ENCODE measurements at regions not wholly inside any gene's neighbourhood (a gene's known extent, or its start where the extent isn't known, plus 50 kb on each side); places are given as distances from the start of the nearest gene placed in this dataset.

DNA sequence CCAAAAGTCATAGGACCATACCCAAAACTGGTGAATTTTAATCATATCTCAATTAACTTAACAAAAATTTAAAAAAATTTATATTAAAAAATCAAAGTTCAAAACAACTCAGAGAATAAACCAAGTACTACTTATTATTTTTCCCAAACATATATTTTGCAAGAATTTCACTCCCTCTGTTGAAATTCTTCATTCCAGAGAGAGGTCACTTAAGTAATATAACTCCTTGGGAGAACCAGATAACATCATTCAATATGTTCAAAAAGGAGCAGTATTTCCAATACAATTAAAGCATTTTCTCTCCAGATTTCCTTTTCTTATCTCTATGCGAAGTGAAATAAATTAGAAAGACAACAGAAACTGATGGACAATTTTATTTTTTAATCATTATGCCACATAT lies 165.9 kb upstream of the RND3 start:
- DNase-seq (ENCODE audit: low read depth), result no peak
- TF ChIP-seq POLR2A (IDR thresholded peaks at IDR 0.05; ENCODE audit: extremely low read depth, insufficient read length), result no peak
- TF ChIP-seq MYC (IDR thresholded peaks at IDR 0.05; ENCODE audit: low read depth, low read length), result no peak
- TF ChIP-seq, protein P1, sequence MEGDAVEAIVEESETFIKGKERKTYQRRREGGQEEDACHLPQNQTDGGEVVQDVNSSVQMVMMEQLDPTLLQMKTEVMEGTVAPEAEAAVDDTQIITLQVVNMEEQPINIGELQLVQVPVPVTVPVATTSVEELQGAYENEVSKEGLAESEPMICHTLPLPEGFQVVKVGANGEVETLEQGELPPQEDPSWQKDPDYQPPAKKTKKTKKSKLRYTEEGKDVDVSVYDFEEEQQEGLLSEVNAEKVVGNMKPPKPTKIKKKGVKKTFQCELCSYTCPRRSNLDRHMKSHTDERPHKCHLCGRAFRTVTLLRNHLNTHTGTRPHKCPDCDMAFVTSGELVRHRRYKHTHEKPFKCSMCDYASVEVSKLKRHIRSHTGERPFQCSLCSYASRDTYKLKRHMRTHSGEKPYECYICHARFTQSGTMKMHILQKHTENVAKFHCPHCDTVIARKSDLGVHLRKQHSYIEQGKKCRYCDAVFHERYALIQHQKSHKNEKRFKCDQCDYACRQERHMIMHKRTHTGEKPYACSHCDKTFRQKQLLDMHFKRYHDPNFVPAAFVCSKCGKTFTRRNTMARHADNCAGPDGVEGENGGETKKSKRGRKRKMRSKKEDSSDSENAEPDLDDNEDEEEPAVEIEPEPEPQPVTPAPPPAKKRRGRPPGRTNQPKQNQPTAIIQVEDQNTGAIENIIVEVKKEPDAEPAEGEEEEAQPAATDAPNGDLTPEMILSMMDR (IDR thresholded peaks at IDR 0.05; ENCODE audit: low read depth, low read length), result no peak
- TF ChIP-seq, protein P2, sequence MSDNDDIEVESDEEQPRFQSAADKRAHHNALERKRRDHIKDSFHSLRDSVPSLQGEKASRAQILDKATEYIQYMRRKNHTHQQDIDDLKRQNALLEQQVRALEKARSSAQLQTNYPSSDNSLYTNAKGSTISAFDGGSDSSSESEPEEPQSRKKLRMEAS (IDR thresholded peaks at IDR 0.05; ENCODE audit: low read depth, low read length), result no peak
- no peak overlapping the region for H3K4me3 ChIP-seq (ENCODE audit: low read depth, low read length)

DNA sequence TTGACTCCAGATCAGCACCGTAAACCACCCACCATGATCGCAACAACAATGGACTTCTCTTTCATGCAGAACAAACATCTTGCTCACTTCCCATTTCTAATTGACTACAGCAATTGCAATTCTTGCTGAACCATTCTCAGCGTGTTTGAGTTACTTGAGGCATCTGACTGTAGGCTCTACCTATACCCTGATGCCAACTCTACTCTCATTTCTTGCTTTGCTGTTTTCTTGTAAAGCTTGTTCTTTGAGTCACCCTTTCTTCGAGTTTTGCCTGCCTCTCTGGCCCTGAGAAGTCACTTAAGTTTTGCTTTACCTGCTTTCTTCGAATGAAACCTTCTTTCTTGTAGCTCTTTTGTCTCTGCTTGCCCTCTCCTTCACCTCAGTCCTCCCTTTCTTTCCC lies 160.5 kb upstream of the RND3 start:
- DNase-seq (ENCODE audit: low read depth), result no peak
- H3K4me3 ChIP-seq (ENCODE audit: low read depth, low read length), result no peak overlapping the region
- no peak for TF ChIP-seq POLR2A (IDR thresholded peaks at IDR 0.05; ENCODE audit: extremely low read depth, insufficient read length)
- TF ChIP-seq MYC (IDR thresholded peaks at IDR 0.05; ENCODE audit: low read depth, low read length), result no peak
- TF ChIP-seq, protein P1 (IDR thresholded peaks at IDR 0.05; ENCODE audit: low read depth, low read length), result no peak
- TF ChIP-seq, protein P2 (IDR thresholded peaks at IDR 0.05; ENCODE audit: low read depth, low read length), result no peak

DNA sequence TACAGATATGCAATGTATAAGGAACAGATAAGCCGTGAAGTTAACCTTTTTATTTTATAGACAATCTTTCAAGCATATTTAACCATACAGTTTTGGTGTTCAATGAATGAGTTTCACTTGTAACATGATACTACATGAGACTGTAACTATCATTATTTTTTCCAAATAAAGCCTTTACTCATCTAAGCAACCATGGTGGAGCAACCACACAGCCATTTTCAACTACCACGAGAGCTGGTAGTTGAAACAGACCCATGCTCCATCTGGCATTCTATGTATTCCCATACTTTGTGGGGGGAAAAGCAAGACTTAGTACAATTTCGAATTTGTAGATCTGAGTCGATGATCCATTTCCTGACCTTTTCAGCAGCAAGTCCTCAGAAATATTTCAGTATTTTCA lies 159.3 kb upstream of the RND3 start:
- H3K4me3 ChIP-seq (ENCODE audit: low read depth, low read length), result no peak overlapping the region
- no peak for DNase-seq (ENCODE audit: low read depth)
- TF ChIP-seq, protein P2 (IDR thresholded peaks at IDR 0.05; ENCODE audit: low read depth, low read length), result no peak
- no peak for TF ChIP-seq MYC (IDR thresholded peaks at IDR 0.05; ENCODE audit: low read depth, low read length)
- no peak for TF ChIP-seq POLR2A (IDR thresholded peaks at IDR 0.05; ENCODE audit: extremely low read depth, insufficient read length)
- TF ChIP-seq, protein P1 (IDR thresholded peaks at IDR 0.05; ENCODE audit: low read depth, low read length), result no peak

DNA sequence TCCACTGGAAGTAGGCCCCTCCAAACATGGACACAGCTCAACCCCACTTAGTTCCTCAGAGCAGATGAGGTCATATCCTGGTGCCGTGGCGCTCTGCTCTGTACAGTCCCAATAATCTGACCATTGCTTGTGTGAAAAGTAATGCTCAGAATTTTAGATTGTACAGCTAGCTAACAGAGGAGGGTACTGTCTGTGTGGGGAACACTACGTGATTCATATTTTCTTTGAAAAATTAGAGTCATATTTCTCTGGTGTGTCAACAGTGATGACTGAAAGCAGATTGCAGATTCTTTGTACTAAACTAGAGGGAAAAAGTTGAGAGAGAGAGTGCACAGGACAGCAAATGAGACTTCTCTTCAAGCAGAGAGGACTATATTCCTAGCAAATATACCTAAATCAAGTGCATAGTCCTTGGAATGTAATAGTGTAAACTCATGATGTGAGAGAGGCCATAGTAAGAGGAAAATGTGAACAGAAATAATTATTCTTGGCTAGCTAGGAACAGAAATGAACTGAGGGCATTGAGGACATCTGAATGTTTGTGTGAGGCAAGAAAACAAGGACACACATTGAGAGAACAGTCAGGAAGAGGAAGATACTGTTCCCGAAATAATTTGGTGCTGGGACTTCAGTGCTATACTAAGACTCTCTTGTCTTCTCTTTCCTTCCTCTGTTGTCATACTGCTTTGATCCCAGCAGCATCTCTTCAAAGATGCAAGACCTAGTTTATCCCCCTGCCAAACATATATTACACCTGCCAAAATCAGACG lies 157.0 kb upstream of the RND3 start:
- TF ChIP-seq POLR2A (IDR thresholded peaks at IDR 0.05; ENCODE audit: extremely low read depth, insufficient read length), result no peak
- TF ChIP-seq MYC (IDR thresholded peaks at IDR 0.05; ENCODE audit: low read depth, low read length), result no peak
- TF ChIP-seq, protein P2 (IDR thresholded peaks at IDR 0.05; ENCODE audit: low read depth, low read length), result no peak
- TF ChIP-seq, protein P1 (IDR thresholded peaks at IDR 0.05; ENCODE audit: low read depth, low read length), result no peak
- DNase-seq (ENCODE audit: low read depth), result no peak
- H3K4me3 ChIP-seq (ENCODE audit: low read depth, low read length), result no peak overlapping the region

DNA sequence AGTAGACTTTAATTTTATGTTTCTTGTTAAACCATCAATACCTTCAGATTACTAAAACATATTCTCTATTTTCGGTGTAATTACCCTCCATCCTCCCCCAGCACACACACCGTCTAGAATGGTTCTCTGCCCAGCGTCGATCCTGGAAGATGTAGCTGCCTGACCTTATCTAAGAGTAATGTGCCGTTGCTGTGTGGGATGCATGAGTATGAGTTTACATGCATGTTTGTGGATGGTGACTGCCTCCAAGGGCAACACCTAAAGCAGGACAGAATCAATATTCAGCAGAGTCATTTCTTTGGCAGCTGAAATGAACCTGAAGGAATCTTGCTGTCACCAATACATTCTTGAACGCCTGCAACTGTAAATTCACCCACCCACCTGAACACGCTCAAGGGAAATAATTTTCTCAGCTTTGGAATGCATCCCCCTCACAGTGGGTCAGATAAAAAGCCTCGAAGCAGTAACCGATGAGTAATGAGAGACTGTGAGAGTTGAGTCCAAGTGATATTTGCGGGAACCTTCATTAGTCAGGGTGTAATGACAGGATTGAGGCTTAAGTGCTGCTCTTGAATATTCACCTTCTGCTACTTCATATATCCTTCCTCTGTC lies 155.8 kb upstream of the RND3 start:
- DNase-seq (ENCODE audit: low read depth), result no peak
- TF ChIP-seq, protein P1 (IDR thresholded peaks at IDR 0.05; ENCODE audit: low read depth, low read length), result no peak
- TF ChIP-seq POLR2A (IDR thresholded peaks at IDR 0.05; ENCODE audit: extremely low read depth, insufficient read length), result no peak
- TF ChIP-seq, protein P2 (IDR thresholded peaks at IDR 0.05; ENCODE audit: low read depth, low read length), result no peak
- no peak for TF ChIP-seq MYC (IDR thresholded peaks at IDR 0.05; ENCODE audit: low read depth, low read length)

More for the DNA sequence above, 155.8 kb upstream of the RND3 start:
- no peak overlapping the region for H3K4me3 ChIP-seq (ENCODE audit: low read depth, low read length)

Measured in NB4 (cell line).